Esophagus muscularis mucosa (tissue), 4 donors: ENCODE measurements at regions not wholly inside any gene's neighbourhood (a gene's known extent, or its start where the extent isn't known, plus 50 kb on each side); places are given as distances from the start of the nearest gene placed in this dataset.
A peak's percentile ranks its signal among the peaks of the same experiment; 100 is the strongest.

Source experiments
- DNase-seq: peaks from one replicate; pipeline ENCODE4 v3.0.0-alpha.2; 2017; ENCODE audit errors: extremely low spot score
- H3K27ac ChIP-seq, 4 donors: fragments of 200-600 bp; sonication (generic); replicated peaks in 1 of 4; 1 replicate in 3 of 4; 2 replicates in 1 of 4; pipeline ENCODE4 v1.5.1; 2016 to 2019; ENCODE audit warnings: mild to moderate bottlenecking in 1 of 4
- H3K27me3 ChIP-seq, 4 donors: fragments of 200-600 bp; sonication (generic); one replicate each; pipeline versions ENCODE4 v1.5.1 to v1.6.0; 2016 to 2019
- H3K36me3 ChIP-seq, 4 donors: fragments of 200-600 bp; sonication (generic); one replicate each; pipeline ENCODE4 v1.5.1; 2016 to 2019
- H3K4me1 ChIP-seq, 4 donors: fragments of 200-600 bp; sonication (generic); one replicate each; pipeline ENCODE4 v1.5.1; 2016 to 2019
- H3K4me3 ChIP-seq, 4 donors: fragments of 200-600 bp; sonication (generic); 1 replicate in 2 of 4; 2 replicates in 2 of 4; pipeline ENCODE4 v1.5.1; 2016 to 2019; ENCODE audit warnings: mild to moderate bottlenecking in 4 of 4, moderate library complexity in 1 of 4
- H3K9me3 ChIP-seq, 4 donors: fragments of 200-600 bp; sonication (generic); 1 replicate in 3 of 4; 2 replicates in 1 of 4; pipeline ENCODE4 v1.5.1; 2016 to 2019
- CTCF ChIP-seq, 3 experiments: fragments of 200-600 bp in 2 of 3; fragments of 450-650 bp in 1 of 3; sonication (generic) in 2 of 3; IDR thresholded peaks; one replicate each; pipeline ENCODE4 v1.5.1; 2017 to 2019; ENCODE audit warnings: antibody characterized with exemption in 3 of 3, mild to moderate bottlenecking in 2 of 3, moderate library complexity in 1 of 3
- EP300 ChIP-seq: sonication (generic); formaldehyde crosslinking; IDR thresholded peaks from one replicate; pipeline ENCODE4 v1.6.1; 2017; ENCODE audit warnings: antibody characterized with exemption
- POLR2A ChIP-seq: fragments of 450-650 bp; IDR thresholded peaks from one replicate; pipeline ENCODE4 v1.6.1; 2017; ENCODE audit warnings: antibody characterized with exemption, moderate library complexity, mild to moderate bottlenecking, low read depth
- POLR2AphosphoS5 ChIP-seq, 2 donors: sonication (generic); formaldehyde crosslinking; IDR thresholded peaks; one replicate each; pipeline ENCODE4 v1.6.1; 2017; ENCODE audit warnings: antibody characterized with exemption in 2 of 2
- WGBS: methylation state at CpG from one replicate; pipeline ENCODE4 v1.1.5; 2018; 5-methylcytosine and 5-hydroxymethylcytosine counted together
- intact Hi-C: fragments of 100-400 bp; cut with DNase I; formaldehyde crosslinking; loops from one replicate; pipeline ENCODE4 v1.15.1; 2023

- 71% methylated on average over 1 of the region's 1 CpG for WGBS
- TF ChIP-seq CTCF (IDR thresholded peaks at IDR 0.05) (peak in 2 of 3 experiments; percentile 16 to 26), EP300 (no peak), POLR2A (no peak), POLR2AphosphoS5 (IDR thresholded peaks at IDR 0.05) (no peak)
- Histone ChIP-seq H3K36me3 (no peaks in the 10 kb centered on the region), H3K27ac (no peak overlapping the region), H3K27me3 (no peaks in the 10 kb centered on the region), H3K9me3 (no peaks in the 10 kb centered on the region), H3K4me1 (peaks cover 0 to 7% (median 0%) of the 10 kb centered on the region in 4 donors), H3K4me3 (no peak overlapping the region)
- intact Hi-C loops = no loop called here
- DNase-seq = no peak
Observed at GRCh38 chr4:16450724-16451123, 224.5 kb upstream of the TAPT1 start.

- no peak overlapping the region for H3K27ac ChIP-seq
- H3K4me3 ChIP-seq = no peak overlapping the region
- no peak for TF ChIP-seq EP300
- WGBS = 70% methylated on average over 3 of the region's 3 CpGs
- H3K36me3 ChIP-seq = no peaks in the 10 kb centered on the region
- H3K27me3 ChIP-seq = no peaks in the 10 kb centered on the region
- intact Hi-C loops = no loop called here
- no peaks in the 10 kb centered on the region for H3K9me3 ChIP-seq
- H3K4me1 ChIP-seq = peaks cover 0 to 7% (median 0%) of the 10 kb centered on the region in 4 donors
- DNase-seq = no peak
Observed at GRCh38 chr4:16450031-16450430, 223.8 kb upstream of the TAPT1 start.

GRCh38 chr4:16449406-16449805 is 223.1 kb upstream of the TAPT1 start:
- WGBS = 49% methylated on average over 2 of the region's 2 CpGs
- no peaks in the 10 kb centered on the region for H3K36me3 ChIP-seq
- H3K4me3 ChIP-seq = no peak overlapping the region
- no peaks in the 10 kb centered on the region for H3K27me3 ChIP-seq
- TF ChIP-seq EP300 = no peak
- no peak for DNase-seq
- peaks cover 0 to 7% (median 0%) of the 10 kb centered on the region in 4 donors for H3K4me1 ChIP-seq
- intact Hi-C loops = no loop called here
- H3K9me3 ChIP-seq = no peaks in the 10 kb centered on the region
- no peak overlapping the region for H3K27ac ChIP-seq

- H3K27ac ChIP-seq = no peak overlapping the region
- intact Hi-C loops = no loop called here
- H3K4me3 ChIP-seq = no peak overlapping the region
- peaks cover 0 to 4% (median 0%) of the 10 kb centered on the region in 4 donors for H3K4me1 ChIP-seq
- 86% methylated on average over 9 of the region's 9 CpGs for WGBS
- no peak for TF ChIP-seq POLR2AphosphoS5 (IDR thresholded peaks at IDR 0.05)
- no peak for TF ChIP-seq CTCF (IDR thresholded peaks at IDR 0.05)
- TF ChIP-seq EP300 = no peak
- no peak for TF ChIP-seq POLR2A
- DNase-seq = peak; percentile 64
- no peaks in the 10 kb centered on the region for H3K9me3 ChIP-seq
- H3K27me3 ChIP-seq = no peaks in the 10 kb centered on the region
- H3K36me3 ChIP-seq = no peaks in the 10 kb centered on the region
Observed at GRCh38 chr4:16448241-16448840, 222.1 kb upstream of the TAPT1 start.

GRCh38 chr4:16443504-16444088 is 217.3 kb upstream of the TAPT1 start:
- H3K4me1 ChIP-seq = no peaks in the 10 kb centered on the region
- H3K9me3 ChIP-seq = no peaks in the 10 kb centered on the region
- intact Hi-C loops = no loop called here
- H3K36me3 ChIP-seq = no peaks in the 10 kb centered on the region
- DNase-seq = peak; percentile 34
- 59% methylated on average over 2 of the region's 2 CpGs for WGBS
- no peak for TF ChIP-seq POLR2A
- TF ChIP-seq POLR2AphosphoS5 (IDR thresholded peaks at IDR 0.05) = no peak
- TF ChIP-seq CTCF (IDR thresholded peaks at IDR 0.05) = peak in 2 of 3 experiments; percentile 51 to 68
- no peak overlapping the region for H3K4me3 ChIP-seq
- no peak overlapping the region for H3K27ac ChIP-seq
- H3K27me3 ChIP-seq = no peaks in the 10 kb centered on the region

DNA sequence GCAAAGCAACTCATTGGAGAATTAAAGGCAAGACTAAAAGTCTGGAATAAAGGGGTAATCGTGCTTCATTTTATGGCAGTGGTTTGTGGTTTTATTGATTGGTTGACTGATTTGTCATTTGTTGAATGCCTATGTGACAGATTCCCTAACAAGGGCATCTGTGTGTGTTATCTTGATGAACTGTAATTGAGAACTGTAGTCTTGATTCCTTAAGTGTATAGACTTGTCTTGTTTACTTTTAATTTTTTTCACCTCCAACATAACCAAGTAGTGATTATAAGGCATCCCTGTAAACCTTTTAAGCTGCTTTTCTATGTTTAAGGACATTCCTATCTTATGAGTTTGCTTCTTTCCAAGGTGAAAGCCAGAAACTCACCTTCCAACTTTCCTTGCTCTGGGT is 216.0 kb upstream of the TAPT1 start:
- Histone ChIP-seq H3K27me3 (no peaks in the 10 kb centered on the region), H3K9me3 (peaks cover 0 to 10% (median 8%) of the 10 kb centered on the region in 4 donors), H3K4me1 (no peaks in the 10 kb centered on the region), H3K4me3 (no peak overlapping the region), H3K36me3 (no peaks in the 10 kb centered on the region), H3K27ac (no peak overlapping the region)
- intact Hi-C loops = no loop called here
- WGBS = 71% methylated on average over 1 of the region's 1 CpG
- DNase-seq = no peak
- TF ChIP-seq POLR2AphosphoS5 (IDR thresholded peaks at IDR 0.05) (no peak), CTCF (IDR thresholded peaks at IDR 0.05) (no peak), POLR2A (no peak), EP300 (no peak)
